NCI-H510A treated with DMSO at 0.1 percent for 48 hours (cell line): ENCODE measurements at regions not wholly inside any gene's neighbourhood (a gene's known extent, or its start where the extent isn't known, plus 50 kb on each side); places are given as distances from the start of the nearest gene placed in this dataset.

Experiments
- DNase-seq: peaks from one replicate; lab custom pipeline; 2025; lab: John Stamatoyannopoulos, UW

GRCh38 chr12:113620437-113620976, 148.8 kb upstream of the LHX5 start:
- no peak for DNase-seq

GRCh38 chr12:113619202-113619601, 147.5 kb upstream of the LHX5 start:
- DNase-seq, result no peak

GRCh38 chr12:113613414-113613813, 141.7 kb upstream of the LHX5 start:
- DNase-seq, result no peak

GRCh38 chr12:113612793-113613192, 141.1 kb upstream of the LHX5 start:
- DNase-seq, result no peak

GRCh38 chr12:113612076-113612728, 140.5 kb upstream of the LHX5 start:
- DNase-seq, result no peak

- no peak for DNase-seq
Observed at GRCh38 chr12:113611652-113612051, 140.0 kb upstream of the LHX5 start.

GRCh38 chr12:113610698-113611097, 139.0 kb upstream of the LHX5 start:
- DNase-seq, result no peak

- DNase-seq, result no peak
Observed at GRCh38 chr12:113609692-113610469, 138.2 kb upstream of the LHX5 start.

- no peak for DNase-seq
Observed at GRCh38 chr12:113604666-113605065, 133.0 kb upstream of the LHX5 start.

GRCh38 chr12:113601656-113602263, 130.1 kb upstream of the LHX5 start:
- no peak for DNase-seq

GRCh38 chr12:113598815-113599406, 127.2 kb upstream of the LHX5 start:
- DNase-seq, result peak; percentile 25

- DNase-seq, result no peak
Observed at GRCh38 chr12:113594967-113595366, 123.3 kb upstream of the LHX5 start.

- peak; percentile 88 for DNase-seq
Observed at GRCh38 chr12:113591480-113591974, 119.9 kb upstream of the LHX5 start.

GRCh38 chr12:113589437-113589836, 117.8 kb upstream of the LHX5 start:
- no peak for DNase-seq

- DNase-seq, result no peak
Observed at GRCh38 chr12:113587720-113588119, 116.0 kb upstream of the LHX5 start.

- no peak for DNase-seq
Observed at GRCh38 chr12:113586461-113586860, 114.8 kb upstream of the LHX5 start.

GRCh38 chr12:113582521-113583218, 111.0 kb upstream of the LHX5 start:
- peak; percentile 53 for DNase-seq

GRCh38 chr12:113581342-113581741, 109.7 kb upstream of the LHX5 start:
- DNase-seq, result no peak

GRCh38 chr12:113580437-113580836, 108.8 kb upstream of the LHX5 start:
- no peak for DNase-seq

GRCh38 chr12:113577464-113578129, 105.9 kb upstream of the LHX5 start:
- DNase-seq, result no peak

GRCh38 chr12:113575386-113575785, 103.7 kb upstream of the LHX5 start:
- DNase-seq, result no peak
